Stimulated activated CD4-positive, alpha-beta T cell treated with anti-CD3 and anti-CD28 coated beads, Interleukin-4, amount 100 ng/mL, for 1 hour (primary cell): ENCODE measurements at regions not wholly inside any gene's neighbourhood (a gene's known extent, or its start where the extent isn't known, plus 50 kb on each side); places are given as distances from the start of the nearest gene placed in this dataset.
"Not testable (repeated sequence)": the region's sequence is repeated elsewhere in the genome, so short reads cannot be mapped to it uniquely, and the experiment has no call there.

ENCODE experiments used
- DNase-seq: peaks from one replicate; pipeline ENCODE4 v3.0.0-alpha.2; 2020

DNA sequence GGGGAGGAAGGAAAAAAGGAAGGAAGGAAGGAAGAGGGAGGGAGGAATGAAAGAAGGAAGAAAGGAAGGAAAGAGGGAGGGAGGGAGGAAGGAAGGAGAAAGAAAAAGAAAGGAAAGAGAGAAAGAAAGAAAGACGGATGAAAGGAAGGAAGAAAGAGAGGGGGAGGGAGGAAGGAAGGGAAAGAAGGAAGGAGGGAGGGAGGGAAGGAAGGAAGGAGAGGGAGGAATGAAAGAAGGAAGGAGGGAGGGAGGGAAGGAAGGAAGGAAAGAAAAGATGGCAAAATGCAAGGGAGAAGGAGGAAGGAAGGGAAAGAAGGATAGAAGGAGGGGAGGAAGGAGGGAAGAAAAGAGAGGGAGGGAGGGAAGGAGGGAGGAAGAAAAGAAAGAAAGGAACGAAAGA is 257.3 kb upstream of the C16orf82 start:
- no peak for DNase-seq

DNA sequence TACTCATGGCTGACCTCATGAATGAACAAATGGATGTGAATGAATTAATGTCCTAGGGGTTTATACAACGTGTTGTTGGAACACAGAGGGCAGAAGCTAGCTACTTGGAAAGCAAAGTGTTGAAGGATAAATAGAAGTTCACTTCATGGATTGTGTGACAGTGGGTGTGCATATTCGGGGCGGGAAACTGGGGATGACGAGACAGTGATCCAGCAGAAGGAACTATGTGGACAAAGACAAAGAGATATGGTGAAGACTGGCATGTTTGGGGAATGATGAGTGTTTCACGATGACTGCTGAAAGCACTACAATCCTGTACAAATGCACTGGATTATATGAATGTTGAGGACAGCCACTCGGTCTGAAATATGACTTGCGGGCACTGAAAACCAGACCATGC is 250.5 kb upstream of the C16orf82 start:
- DNase-seq: no peak

DNA sequence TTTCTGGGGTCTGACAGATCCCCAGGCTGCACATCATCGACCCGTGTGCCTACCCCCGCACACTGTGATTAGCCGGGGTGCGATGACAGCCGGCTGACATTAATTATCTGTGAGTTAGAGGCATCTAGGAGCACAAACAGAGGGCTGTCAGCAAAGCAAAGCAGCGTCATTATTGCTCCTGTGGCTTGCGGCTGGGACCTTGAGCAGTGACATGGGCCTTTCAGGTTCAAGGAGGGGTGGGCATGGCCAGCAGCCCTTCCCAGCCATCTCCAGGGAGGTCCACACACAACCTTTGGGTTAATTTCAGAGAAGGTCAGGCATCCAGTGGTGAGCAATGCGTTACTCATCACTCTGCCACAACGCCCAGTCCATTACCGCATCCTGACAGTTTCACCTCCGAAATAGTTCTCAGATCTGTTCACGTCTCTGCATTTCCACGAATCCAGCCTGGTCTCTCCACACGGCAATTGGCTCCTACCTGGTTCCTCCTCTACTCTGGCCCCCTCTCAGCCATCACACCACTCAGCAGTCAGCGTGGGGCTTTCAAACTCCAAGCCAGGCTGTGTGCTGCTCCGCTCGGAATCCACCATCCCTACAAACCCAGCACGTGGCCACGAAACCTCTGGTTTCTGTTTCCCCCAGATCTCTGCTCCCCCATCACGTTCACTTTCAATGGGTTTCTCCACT is 249.7 kb upstream of the C16orf82 start:
- no peak for DNase-seq

DNA sequence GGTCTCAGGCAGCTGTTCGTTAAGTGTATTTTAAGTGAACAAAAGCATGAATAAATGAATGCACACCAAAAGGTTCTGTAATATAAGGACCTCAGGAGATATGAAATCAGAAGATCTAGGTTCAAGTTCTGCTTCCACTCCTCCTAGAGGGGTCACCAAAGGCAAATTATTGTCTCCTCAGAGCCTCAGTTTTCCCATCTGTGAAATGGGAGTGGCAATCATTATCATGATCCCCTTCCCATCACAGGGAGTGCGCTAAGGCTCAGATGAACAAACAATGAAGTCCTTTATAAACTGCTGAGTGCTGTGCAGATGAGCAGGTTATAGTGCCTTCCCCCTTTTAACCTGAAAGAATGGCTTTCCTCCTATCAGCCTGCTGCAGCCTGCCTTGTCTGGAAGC is 248.3 kb upstream of the C16orf82 start:
- DNase-seq: no peak

DNA sequence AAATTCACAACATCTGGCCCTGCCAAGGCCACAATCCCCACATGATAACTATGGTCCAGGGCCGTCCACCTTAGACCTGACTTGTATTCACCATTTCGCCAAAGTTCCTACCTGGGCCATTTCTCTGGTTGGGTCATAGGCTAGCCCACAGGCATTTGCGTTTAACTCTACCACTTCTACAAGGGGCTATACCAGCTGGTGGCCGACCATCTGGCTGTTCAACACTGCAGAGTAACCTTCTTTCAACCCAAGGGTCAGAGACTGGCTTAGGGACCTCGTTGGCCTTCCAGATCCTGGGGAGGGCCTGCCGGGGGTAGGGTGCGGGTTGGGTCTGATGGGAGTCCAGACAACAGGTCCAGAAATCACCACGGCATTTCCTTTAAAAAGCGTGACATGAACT is 242.3 kb upstream of the C16orf82 start:
- no peak for DNase-seq

DNA sequence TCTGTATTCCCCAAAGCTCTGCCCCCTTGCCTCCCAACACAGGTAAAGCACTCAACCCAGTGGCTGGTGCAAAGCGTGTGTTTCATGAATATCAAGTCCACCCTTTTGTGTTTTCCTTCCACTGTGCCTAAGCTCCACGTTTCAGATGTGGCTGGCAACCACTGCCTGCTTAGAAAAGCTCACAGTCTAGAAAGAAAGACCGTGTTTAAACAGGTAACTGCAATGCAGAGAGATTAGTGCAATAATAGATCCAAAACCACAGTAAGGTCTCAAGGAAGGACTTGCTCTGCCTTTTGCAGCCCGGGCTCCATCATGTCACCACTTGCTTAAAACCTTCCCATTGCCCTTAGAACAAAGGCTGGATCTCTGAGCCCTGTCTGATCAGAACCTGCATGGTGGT is 240.2 kb upstream of the C16orf82 start:
- DNase-seq: no peak

DNA sequence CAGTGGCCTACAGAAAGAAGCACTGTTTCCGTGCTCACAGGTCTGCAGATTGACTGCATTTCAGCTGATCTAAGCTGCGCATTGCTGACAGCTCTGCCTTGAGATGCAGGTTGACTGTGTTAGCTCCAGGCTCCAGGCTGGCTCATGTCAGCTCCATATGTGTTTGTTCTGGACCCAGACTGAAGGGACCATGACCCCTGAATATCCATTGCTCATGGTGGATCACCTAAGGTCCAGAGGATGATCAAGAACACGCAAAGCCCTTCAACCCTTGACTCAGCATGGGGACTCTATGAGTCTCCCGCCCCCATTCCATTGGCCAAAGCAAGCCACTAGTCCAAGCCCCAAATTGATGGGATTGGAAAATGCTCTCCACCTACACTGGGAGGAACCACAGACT is 239.3 kb upstream of the C16orf82 start:
- no peak for DNase-seq

DNA sequence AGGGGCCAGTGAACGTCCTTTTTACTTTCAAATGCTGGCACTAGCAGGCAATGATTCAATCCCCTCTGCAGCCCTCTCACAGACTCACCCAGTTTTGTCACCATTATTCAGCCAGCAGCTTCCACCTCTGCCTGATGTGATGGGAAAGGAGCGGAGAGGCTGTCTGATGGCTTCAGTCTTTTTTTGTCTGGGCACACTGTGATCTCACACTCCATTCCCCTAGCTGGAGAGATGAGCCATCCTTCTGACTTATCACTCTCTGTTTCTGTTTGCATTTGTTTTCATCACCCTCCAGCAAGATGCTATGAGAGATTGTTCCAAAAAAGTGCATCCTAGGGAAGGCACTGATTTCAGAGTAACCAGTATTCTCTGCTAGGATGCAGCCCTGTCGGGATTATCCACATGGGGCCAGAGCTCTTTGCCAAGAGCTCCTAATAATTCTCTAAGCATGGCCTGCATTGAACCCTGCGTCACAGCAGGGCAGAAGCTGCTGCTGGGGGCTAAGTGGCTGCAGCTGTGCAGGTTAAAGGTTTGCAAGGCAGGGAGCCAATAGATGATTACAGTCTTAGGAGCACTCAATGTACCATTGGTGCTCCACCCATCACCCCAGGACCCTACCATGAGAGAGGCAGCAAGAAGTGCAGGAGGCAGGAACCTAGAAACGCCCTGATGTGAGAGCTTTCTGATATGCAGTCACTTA is 236.1 kb upstream of the C16orf82 start:
- DNase-seq: no peak

DNA sequence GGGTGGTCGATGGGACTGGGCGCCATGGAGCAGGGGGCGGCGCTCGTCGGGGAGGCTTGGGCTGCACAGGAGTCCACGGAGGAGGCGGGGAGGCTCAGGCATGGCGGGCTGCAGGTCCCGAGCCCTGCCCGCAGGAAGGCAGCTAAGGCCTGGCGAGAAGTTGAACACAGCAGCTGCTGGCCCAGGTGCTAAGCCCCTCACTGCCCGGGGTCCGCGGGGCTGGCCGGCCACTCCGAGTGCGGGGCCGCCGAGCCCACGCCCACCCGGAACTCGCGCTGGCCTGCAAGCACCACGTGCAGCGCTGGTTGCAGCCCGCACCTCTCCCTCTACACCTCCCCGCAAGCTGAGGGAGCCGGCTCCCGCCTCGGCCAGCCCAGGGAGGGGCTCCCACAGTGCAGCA is 230.6 kb upstream of the C16orf82 start:
- DNase-seq: not testable (repeated sequence)

DNA sequence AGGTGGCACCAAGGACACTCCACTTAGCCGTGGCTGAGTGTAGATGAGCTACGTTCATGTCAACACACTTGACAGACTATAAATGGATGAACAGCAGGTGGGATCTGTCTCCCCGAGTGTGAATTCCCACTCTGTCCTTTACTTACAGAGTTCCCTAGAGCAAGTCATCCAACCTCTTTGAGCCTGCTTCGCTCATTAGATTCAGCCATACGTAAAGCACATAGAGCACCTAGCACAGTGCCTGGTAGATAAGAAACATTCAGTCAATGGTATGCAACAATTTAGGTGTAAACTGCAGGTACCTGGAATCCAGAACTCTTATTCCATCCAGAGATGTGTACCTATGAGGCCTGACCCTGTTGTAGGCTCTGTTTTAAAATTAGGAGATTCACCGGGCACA is 227.8 kb upstream of the C16orf82 start:
- DNase-seq: no peak

DNA sequence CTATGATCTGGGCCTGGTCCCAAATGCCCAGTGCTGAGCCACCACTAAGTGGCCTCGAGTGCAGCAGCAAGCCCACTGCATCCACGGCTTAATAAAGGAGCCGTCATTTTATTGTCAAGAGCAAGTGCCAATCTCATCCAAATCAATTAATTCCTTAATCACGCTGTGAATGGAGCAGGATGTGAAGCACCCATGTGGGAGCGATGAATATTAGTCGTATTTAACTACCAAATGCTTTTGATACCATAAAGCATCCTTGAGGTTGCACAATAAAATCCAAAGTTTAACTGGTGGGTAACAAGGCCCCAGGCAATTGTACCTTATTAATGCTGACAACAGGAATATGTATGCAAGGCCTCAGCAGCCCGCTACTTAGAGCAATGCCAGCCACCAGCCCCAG is 226.0 kb upstream of the C16orf82 start:
- no peak for DNase-seq

DNA sequence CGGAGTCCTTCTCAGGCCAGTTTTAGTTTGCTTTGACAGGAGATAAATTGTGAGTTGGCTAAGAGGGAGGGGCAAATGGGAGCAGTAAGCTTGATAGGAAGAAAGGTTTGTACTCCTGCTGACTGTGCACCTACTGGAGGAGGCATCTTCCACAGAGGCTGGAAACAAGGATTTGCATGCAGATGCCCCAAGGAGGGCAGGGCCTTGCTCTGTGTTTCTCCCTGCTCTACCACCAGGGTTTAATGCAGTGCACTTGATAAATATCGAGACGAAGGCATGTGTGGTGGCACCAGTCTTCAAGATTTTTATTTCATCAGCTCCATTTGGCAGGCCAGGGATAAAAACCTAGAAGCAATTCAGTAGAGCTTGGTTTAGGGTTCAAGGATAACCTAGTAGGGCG is 210.5 kb upstream of the C16orf82 start:
- no peak for DNase-seq

DNA sequence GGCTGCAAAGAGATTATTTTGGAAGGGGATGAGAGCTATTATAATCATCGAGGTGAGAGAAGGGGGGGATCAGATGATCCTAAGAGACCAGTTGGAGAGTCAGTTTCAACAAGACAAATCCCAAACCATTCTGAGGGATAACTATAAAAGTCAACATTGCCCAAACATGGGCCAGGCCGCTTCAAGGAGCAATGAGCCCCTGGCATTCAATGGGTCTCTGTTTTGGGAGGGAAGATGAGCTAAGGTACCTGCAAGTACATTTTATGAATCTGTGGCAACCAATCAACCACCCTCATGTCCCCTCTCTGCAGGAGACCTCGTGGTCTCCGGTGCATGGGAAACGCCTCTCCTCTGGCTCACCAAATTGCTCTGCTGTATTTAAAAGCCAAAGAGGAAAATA is 209.9 kb upstream of the C16orf82 start:
- DNase-seq: no peak

DNA sequence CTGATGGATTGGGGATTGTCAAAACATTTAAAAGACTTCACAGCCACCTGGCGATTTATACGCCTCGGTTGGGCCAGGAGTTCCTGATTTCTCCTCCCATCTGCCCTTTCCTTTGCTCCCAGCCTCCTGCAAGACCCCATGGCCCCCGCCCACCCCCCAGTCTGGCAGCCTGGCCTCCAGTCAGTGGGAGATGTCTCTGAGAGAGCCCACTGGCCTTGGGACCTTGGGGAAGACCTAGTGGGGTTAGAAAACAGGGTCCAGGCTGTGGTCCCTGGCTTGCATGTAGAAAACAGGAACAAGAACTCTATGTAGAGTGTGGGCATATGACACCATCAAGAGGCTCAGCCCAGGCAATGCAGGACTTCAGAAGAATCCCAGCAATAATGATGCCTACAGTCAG is 209.4 kb upstream of the C16orf82 start:
- no peak for DNase-seq

DNA sequence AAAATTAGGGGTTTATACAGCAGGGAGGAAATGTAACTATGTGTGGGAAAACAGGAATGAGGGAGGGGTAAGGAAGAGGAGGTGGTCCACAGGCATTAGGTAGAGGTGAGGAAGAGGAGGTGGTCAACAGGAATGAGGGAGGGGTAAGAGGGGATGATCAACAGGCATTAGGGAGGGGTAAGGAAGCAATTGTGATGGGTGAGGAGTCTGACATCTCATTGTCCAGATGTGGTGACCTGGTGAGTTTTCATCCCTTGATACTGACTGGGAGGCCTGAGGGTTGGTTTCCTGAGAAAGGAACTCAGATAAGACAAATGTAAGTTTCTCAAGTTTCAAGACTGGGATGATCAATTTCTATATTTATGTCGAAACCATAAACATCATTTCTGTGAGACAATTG is 206.2 kb upstream of the C16orf82 start:
- no peak for DNase-seq

DNA sequence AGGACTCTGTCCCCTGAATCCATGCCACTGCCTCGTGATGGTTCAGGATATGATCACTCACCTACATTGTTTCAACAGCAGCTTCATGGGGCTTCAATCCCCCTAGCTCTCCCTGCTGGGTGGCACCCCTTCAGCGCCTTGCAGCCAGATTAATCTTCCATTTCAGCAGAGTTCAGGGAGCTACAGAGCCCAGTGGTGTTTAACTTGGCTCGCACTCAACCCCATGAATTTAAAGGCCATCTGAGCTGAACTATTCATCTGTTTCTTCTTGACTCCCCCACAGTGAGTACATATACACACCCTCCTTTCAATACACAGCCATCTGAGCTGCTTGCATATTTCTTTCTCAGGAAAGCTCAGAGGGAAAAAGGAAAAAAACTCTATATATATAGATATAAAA is 202.8 kb upstream of the C16orf82 start:
- DNase-seq: no peak

DNA sequence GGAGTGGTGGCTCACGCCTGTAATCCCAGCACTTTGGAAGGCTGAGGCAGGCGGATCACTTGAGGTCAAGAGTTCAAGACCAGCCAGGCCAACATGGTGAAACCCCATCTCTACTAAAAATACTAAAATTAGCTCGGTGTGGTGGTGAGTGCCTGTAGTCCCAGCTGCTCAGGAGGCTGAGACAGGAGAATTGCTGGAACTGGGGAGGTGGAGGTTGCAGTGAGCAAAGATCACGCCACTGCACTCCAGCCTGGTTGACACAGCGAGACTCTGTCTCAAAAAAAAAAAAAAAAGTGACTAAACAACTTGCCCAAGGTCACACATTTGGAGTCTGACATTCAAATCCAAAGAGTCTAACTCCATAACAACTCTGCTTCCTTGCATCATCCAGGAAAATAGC is 192.4 kb upstream of the C16orf82 start:
- DNase-seq: not testable (repeated sequence)

DNA sequence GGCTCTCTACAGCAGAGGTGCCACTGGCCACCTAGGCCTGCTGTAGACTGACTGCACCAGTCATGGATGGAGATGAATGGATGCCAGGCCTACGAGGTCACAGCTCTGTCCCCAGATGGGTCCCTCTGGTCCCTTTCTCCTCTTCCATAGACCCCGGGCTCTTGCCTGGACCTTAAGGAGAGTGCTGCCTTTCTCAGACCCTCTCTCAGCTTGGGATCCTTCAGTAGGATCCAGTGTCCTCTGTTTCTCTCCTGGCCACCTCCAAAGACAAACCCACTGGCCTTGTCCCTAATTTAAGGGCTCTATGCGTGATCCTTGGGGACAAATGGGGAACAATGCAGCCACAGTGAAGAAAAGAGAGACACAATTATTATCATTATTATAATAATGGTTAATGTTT is 189.3 kb upstream of the C16orf82 start:
- no peak for DNase-seq

DNA sequence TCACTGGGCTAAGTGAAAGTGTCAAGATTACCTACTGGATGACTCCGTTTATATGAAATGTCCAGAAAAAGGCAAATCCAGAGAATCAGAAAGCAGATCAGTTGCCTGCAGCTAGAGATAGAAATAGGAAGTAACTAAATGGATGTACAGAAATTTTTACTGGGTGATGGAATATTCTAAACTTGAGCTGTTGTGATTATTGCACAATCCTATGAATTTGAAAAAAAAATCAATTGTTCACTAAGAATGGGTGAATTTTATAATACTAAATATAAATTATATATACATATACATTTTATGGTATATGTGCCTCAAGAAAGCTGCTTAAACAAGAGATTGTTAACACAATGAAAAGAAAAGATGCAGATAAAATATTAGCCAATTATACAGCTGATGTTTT is 181.1 kb upstream of the C16orf82 start:
- no peak for DNase-seq

DNA sequence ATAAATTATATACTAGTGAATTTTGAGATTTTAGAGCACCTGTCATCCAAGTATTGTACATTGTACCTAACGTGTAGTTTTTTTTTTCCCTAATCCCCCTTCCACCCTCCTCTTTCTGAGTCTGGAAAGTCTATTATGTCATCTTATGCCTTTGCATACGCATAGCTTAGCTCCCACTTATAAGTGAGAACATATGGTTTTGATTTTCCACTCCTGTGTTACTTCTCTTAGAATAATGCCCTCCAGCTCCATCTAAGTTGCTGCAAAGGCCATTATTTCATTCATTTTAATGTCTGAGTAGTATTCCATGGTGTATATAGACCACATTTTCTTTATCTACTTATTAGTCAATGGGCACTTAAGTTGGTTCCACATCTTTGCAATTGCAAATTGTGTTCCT is 177.0 kb upstream of the C16orf82 start:
- DNase-seq: no peak

DNA sequence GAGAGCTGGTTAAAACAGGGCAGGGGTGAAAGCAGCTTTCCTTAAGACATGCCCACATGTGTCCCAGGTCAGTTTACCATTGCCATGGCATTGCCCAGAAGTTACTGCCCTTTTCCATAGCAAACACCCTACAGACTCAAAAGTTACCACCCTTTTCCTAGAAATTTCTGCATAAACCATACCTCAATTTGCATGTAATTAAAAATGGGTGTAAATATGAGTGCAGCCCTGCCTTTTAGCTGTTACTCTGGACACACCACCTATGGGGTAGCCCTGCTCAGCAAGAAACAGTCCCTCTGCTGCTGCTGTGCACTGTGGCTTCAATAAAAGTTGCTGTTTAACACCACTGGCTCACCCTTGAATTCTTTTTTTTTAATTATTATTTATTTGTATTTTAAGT is 168.5 kb upstream of the C16orf82 start:
- no peak for DNase-seq

DNA sequence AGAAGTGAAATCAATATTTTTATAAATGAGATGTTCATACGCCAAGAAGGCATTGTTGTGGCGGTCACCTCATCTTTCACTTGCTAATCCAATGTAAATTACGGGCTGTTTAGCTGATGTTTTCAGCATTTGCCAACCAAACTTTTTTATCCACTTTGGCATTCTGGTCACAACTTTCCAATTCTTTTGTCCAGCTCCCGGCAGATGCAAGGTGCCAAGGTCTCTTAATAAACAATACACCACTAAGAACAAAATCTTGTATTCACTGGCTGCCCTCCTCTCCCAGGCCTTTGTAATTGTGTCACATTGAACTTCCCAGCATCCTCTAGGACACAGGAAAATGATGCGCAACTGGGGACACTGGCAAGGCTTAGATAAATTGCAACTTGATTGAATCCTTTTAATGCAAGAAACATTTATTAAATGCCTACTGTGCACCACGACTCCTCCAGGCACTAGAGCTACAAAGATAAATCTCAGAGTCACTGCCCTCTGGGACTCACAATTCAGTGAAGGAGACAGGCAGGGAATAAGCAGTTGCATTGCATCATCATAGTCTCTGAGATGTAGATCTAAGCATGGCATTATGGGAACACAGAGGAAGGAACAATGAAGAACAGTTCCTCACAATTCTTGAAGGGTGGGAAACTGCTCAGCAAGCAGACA is 165.4 kb upstream of the C16orf82 start:
- DNase-seq: no peak

DNA sequence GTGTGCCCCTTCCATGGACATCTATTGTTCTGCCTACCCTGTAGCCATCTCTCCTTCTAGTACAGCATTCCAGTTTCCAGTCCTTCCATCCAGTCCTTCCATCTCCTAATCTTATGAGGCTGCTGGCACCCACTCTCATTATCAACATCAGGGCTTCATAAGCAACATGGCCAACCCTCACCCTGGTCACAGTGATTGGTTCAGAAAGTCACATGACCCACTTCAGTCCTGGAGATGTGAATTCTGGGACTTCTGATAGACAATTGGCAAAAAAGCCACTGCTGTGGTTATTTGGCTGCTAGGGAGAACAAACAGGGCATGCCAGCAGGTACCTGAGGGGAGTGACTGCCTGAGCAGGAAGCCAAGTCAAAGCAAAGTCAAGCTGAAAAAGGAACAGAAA is 164.7 kb upstream of the C16orf82 start:
- DNase-seq: no peak

DNA sequence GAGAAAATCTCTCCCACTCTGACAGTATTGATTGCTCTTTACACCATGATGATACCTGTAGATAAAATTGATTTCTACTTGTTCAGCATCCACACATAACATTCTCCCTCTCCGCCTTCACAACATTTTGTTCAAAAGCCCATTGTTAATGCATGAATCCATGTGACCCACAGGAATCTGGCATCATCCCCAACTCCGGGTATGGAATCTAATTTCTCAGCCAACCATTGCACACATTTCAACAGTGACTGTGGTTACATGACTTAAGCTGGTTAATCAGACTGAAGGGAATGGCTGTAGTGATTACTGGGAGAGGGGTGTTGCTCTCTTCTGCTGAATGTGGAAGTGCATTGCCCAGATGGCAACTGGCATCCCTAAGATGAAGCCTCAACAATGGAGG is 161.4 kb upstream of the C16orf82 start:
- no peak for DNase-seq

DNA sequence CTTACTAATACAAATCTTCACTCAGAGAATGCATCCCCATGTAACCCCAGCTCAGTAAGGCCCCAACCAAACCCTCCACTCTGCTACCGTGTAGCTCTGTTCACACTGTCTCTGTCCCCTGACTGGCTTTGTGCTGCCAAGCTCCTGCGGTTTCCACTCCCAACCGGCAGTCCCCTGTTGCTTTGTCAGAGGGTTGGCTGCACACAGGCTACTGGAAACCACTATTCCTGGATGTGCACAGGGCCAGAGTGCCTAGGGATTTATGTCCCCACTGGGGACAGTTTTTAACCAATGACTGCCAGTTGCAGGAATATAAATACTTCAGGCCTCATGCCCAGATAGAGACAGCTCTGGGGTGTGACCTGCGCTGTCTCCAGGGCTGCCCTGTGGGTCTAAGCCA is 157.1 kb upstream of the C16orf82 start:
- DNase-seq: no peak
